HG03432 (cell line): ENCODE measurements at regions not wholly inside any gene's neighbourhood (a gene's known extent, or its start where the extent isn't known, plus 50 kb on each side); places are given as distances from the start of the nearest gene placed in this dataset.
"Not testable (repeated sequence)": the region's sequence is repeated elsewhere in the genome, so short reads cannot be mapped to it uniquely, and the experiment has no call there.

Source experiments
- ATAC-seq: cut with Tn5 transposase; IDR thresholded peaks from one replicate; pipeline ENCODE4 v1.9.1; 2021; ENCODE audit warnings: mild to moderate bottlenecking, moderate library complexity; ENCODE audit not compliant: unreplicated experiment

DNA sequence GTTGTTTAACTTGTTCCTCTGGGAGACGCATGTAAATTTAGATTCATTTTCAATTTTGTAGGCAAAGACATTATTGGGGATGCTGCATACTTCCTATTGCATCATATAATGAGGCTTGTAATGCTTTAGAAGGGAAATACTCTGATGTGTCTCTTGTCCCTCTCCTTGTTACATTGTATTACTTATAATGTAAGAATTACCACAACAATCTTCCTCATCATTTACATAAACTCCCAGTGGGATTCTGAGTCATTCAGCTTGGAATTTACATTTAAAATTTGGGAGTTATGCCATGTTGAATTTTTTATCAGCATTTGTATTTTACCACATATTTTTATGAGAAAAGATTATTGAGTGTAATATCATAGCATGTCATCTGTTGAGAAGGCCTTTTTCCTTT is 963.4 kb upstream of the NRXN1 start:
- ATAC-seq: no peak

- no peak for ATAC-seq
These were observed 962.3 kb upstream of the NRXN1 start for GRCh38 chr2:51994123-51994763.

GRCh38 chr2:51990684-51991083 is 958.8 kb upstream of the NRXN1 start:
- no peak for ATAC-seq

DNA sequence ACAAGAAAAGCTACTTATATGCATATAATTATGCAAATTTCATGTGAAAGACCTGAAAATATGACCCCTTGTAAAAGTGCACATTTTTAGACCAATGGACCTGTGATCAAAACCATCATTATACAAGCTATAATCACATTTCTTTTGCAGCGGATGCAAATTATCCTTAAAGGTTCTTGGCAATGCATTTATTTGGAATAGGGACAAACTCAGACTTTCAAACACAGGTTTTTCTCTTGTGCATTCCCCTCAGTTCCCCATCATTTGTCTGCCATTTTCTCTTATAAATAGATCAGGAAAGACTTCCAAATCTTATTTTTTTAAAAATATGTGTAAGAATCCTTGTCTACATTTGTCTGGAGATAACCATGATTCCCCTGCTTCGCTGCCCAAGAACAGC is 954.2 kb upstream of the NRXN1 start:
- ATAC-seq: no peak

DNA sequence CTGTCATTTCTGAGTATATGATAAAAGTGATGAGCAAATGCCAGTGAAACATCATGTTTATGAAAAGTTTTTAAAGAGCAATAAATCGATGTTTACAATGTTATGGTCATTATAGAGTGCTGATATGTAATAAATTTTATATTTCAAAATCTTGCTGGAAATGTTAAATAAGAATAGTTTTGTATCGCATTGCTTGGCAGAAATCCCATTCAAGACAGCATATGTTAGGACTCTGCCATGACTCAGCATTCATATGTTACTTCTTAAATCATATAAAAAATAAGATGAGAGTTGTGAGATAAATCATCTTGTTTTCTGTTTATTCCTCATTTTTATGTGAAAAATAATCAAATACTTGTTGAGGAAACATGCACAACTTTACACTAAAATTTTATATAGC is 949.9 kb upstream of the NRXN1 start:
- no peak for ATAC-seq

DNA sequence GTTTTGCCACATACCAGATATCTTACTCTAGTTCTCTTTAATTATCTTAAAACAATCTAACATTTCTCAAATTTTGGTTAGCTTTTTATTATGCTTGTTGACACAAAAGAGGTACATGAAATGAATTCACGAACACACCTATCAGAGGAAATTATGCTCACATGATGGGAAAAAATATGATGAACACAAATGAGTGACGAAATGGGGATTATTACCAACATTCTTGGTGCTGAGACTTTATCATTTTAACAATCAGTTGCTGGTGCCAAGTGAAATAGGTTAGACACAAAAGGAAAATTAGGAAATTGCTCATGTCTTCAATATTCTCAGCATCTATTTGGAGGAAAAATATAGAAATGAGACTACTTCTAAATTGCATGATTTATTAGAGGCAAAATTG is 944.7 kb upstream of the NRXN1 start:
- no peak for ATAC-seq

GRCh38 chr2:51971136-51971535 is 939.2 kb upstream of the NRXN1 start:
- no peak for ATAC-seq

- ATAC-seq: no peak
These were observed 937.4 kb upstream of the NRXN1 start for GRCh38 chr2:51969347-51969746.

- no peak for ATAC-seq
These were observed 929.0 kb upstream of the NRXN1 start for GRCh38 chr2:51960841-51961335.

DNA sequence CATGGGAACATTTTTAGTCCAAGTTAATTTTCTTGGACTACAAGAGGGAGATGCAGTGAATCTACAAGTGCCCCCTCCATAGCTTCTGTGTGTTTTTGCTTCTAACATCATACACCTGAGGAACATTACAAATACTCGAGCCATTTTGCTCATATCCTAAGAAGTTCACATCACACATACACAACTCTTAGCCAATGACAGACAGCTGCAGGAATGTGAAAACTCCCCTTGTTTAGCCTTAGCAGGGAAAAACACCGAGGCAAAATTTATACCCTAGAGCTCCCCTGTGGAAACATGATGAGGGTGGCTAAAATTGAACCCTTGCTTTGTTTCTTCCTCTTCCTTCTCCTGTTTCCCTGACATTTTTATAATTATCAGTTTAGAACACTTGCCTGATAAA is 928.3 kb upstream of the NRXN1 start:
- no peak for ATAC-seq

- no peak for ATAC-seq
These were observed 927.8 kb upstream of the NRXN1 start for GRCh38 chr2:51959696-51960095.

- ATAC-seq: no peak
These were observed 922.0 kb upstream of the NRXN1 start for GRCh38 chr2:51953931-51954330.

GRCh38 chr2:51921076-51921475 is 889.1 kb upstream of the NRXN1 start:
- no peak for ATAC-seq

DNA sequence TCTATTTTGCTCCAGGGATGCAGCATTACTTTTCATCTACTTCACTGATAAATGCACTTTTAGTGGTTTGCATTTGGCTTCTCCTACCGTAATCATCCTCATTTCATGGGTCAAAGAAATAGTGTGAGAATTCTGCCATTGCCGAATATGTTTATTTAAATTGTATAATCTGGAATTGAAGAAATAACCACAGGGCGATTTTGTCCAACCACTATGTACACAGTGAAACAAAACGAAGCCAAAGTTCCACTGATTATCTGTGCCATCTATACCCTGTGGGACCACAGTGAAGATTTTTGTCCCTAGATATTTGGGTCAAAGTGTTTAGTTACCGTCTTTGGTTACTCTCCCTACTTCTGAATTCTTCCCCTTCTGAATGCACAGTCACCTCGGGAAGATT is 888.6 kb upstream of the NRXN1 start:
- no peak for ATAC-seq

GRCh38 chr2:51919395-51919794 is 887.5 kb upstream of the NRXN1 start:
- no peak for ATAC-seq

- no peak for ATAC-seq
These were observed 886.2 kb upstream of the NRXN1 start for GRCh38 chr2:51918113-51918512.

DNA sequence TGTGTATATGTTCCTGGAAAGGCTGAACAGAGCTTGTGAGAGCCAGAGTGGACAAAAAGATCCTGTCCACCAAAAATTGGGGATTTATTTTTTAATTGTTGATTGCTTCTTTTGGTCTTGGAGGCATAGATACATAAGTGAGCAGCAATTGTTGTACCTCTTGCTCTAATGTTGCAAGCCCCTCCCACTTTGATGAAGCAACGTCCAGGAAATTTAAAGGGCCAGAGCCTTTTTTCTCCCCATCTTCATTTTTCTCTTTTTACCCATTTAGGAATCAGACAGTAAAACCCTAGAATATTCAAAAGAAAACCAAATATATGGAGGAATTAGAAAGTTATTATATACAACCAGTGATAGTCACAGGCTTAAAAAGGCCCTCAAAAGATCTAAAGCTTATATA is 871.8 kb upstream of the NRXN1 start:
- ATAC-seq: no peak

- ATAC-seq: no peak
These were observed 867.7 kb upstream of the NRXN1 start for GRCh38 chr2:51899643-51900042.

GRCh38 chr2:51894584-51894983 is 862.7 kb upstream of the NRXN1 start:
- ATAC-seq: not testable (repeated sequence)

GRCh38 chr2:51888120-51888519 is 856.2 kb upstream of the NRXN1 start:
- no peak for ATAC-seq

GRCh38 chr2:51881673-51882072 is 849.7 kb upstream of the NRXN1 start:
- no peak for ATAC-seq

GRCh38 chr2:51880153-51880552 is 848.2 kb upstream of the NRXN1 start:
- no peak for ATAC-seq

DNA sequence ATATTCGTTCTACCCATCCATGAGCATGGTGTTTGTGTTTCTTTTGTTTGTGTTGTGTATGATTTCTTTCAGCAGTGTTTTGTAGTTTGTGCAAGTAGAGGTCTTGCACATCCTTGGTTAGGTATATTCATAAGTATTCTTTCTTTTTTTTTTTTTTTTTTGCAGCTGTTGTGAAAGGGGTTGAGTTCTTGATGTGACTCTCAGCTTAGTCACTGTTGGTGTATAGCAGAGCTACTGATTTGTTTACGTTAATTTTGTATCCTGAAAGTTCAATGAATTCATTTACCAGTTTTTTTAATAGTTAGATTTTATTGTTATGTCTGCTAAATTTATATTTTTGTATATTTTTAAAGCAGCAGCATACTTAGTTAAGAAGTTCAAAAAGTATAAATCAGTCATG is 834.4 kb upstream of the NRXN1 start:
- ATAC-seq: no peak
